ENCODE measurements at regions not wholly inside any gene's neighbourhood (a gene's known extent, or its start where the extent isn't known, plus 50 kb on each side); places are given as distances from the start of the nearest gene placed in this dataset.
"Not testable (repeated sequence)": the region's sequence is repeated elsewhere in the genome, so short reads cannot be mapped to it uniquely, and the experiment has no call there.

- Histone ChIP-seq H3K9me3 (ENCODE audit: insufficient read depth, low read depth, low read length) (peaks cover 13% of the 10 kb centered on the region), H3K27me3 (ENCODE audit: insufficient read depth, low read length) (no peaks in the 10 kb centered on the region), H3K9ac (ENCODE audit: low read depth, low read length) (no peak overlapping the region), H3K36me3 (ENCODE audit: insufficient read depth, low read length) (no peaks in the 10 kb centered on the region), H3K27ac (ENCODE audit: low read depth, low read length) (no peak overlapping the region), H3K4me1 (ENCODE audit: insufficient read depth, low read length) (no peaks in the 10 kb centered on the region), H3K4me3 (ENCODE audit: low read length) (no peak overlapping the region)
These were observed 65.3 kb upstream of the PTGDR start for GRCh38 chr14:52202151-52202550.

DNA sequence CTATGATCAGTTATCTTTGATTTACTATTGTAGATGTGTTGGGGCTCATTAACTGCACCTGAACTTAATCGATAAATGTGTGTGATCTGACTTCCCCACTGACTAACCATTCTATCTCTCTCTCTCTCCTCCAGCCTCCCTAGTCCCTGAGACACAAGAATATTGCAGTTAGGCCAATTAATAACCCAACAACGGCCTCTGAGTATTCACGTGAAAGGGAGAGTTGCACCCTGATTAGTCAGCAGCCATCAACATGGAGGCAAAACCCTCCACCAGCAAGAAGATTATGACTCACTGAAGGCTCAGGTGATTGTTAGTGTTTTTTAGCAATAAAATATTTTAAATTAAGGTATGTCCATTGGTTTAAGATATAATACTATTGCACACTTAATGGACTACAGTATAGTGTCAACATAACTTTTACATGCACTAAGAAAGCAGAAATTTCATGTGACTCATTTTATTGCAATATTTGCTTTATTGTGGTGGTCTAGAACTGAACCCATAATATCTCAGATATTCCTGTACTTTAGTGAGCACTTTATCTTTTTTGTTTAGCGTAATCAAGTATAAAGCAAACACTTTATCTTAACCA lies 77.1 kb upstream of the PTGDR start:
- Histone ChIP-seq H3K9ac (ENCODE audit: low read depth, low read length) (no peak overlapping the region), H3K27ac (ENCODE audit: low read depth, low read length) (no peak overlapping the region), H3K4me3 (ENCODE audit: low read length) (no peak overlapping the region), H3K27me3 (ENCODE audit: insufficient read depth, low read length) (no peaks in the 10 kb centered on the region), H3K36me3 (ENCODE audit: insufficient read depth, low read length) (no peaks in the 10 kb centered on the region), H3K4me1 (ENCODE audit: insufficient read depth, low read length) (no peaks in the 10 kb centered on the region), H3K9me3 (ENCODE audit: insufficient read depth, low read depth, low read length) (peaks cover 3% of the 10 kb centered on the region; the same call in 1 of the 2 replicates)
- WGBS: 96% methylated on average over 4 of the region's 4 CpGs

DNA sequence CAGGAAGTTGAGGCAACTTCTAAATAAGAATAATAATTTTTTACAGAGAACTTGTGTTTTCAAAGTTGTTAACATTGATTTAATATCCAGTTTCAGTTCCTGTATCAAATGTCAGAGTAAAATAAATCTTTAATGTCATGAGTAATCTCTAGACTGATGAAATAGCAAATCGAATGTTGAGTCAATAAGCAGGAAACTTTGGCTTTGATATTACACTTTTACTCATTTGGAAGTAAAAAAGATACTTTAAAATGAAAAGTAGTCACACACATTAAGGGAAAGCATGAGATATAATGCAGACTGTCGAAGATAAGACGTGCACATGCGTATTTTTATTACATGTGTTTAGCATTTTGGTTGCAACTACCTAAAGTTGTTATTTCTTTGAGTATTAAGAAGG lies 78.2 kb upstream of the PTGDR start:
- Histone ChIP-seq H3K27me3 (ENCODE audit: insufficient read depth, low read length) (no peaks in the 10 kb centered on the region), H3K9ac (ENCODE audit: low read depth, low read length) (no peak overlapping the region), H3K36me3 (ENCODE audit: insufficient read depth, low read length) (no peaks in the 10 kb centered on the region), H3K9me3 (ENCODE audit: insufficient read depth, low read depth, low read length) (no peaks in the 10 kb centered on the region), H3K27ac (ENCODE audit: low read depth, low read length) (no peak overlapping the region), H3K4me3 (ENCODE audit: low read length) (no peak overlapping the region), H3K4me1 (ENCODE audit: insufficient read depth, low read length) (no peaks in the 10 kb centered on the region)
- WGBS: 96% methylated on average over 3 of the region's 4 CpGs

DNA sequence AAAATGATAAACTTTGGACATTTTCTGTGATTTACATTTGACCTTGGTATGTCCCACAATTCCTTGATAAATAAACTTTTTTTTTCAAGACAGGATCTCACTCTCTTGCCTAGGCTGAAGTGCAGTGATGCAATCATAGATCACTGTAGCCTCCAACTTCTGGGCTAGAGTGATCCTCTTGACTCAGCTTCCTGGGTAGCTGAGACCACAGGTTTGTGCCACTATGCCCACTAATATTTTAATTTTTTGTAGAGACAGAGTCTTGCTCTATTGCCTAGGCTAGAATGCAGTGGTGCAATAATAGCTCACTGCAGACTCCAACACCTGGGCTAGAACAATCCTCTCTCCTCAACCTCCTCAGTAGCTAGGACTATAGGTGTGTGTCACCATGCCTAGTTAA lies 79.1 kb upstream of the PTGDR start:
- no peaks in the 10 kb centered on the region for H3K36me3 ChIP-seq (ENCODE audit: insufficient read depth, low read length)
- H3K9ac ChIP-seq (ENCODE audit: low read depth, low read length): no peak overlapping the region
- H3K27ac ChIP-seq (ENCODE audit: low read depth, low read length): no peak overlapping the region

GRCh38 chr14:52185178-52185577 lies 82.3 kb upstream of the PTGDR start:
- Histone ChIP-seq H3K9me3 (ENCODE audit: insufficient read depth, low read depth, low read length) (peaks cover 15% of the 10 kb centered on the region), H3K36me3 (ENCODE audit: insufficient read depth, low read length) (no peaks in the 10 kb centered on the region), H3K27ac (ENCODE audit: low read depth, low read length) (no peak overlapping the region), H3K4me3 (ENCODE audit: low read length) (no peak overlapping the region), H3K4me1 (ENCODE audit: insufficient read depth, low read length) (no peaks in the 10 kb centered on the region), H3K27me3 (ENCODE audit: insufficient read depth, low read length) (no peaks in the 10 kb centered on the region), H3K9ac (ENCODE audit: low read depth, low read length) (no peak overlapping the region)
- 88% methylated on average over 3 of the region's 3 CpGs for WGBS

More for the DNA sequence above, 79.1 kb upstream of the PTGDR start:
- no peaks in the 10 kb centered on the region for H3K27me3 ChIP-seq (ENCODE audit: insufficient read depth, low read length)
- no peaks in the 10 kb centered on the region for H3K9me3 ChIP-seq (ENCODE audit: insufficient read depth, low read depth, low read length)
- no peak overlapping the region for H3K4me3 ChIP-seq (ENCODE audit: low read length)
- H3K4me1 ChIP-seq (ENCODE audit: insufficient read depth, low read length): no peaks in the 10 kb centered on the region

DNA sequence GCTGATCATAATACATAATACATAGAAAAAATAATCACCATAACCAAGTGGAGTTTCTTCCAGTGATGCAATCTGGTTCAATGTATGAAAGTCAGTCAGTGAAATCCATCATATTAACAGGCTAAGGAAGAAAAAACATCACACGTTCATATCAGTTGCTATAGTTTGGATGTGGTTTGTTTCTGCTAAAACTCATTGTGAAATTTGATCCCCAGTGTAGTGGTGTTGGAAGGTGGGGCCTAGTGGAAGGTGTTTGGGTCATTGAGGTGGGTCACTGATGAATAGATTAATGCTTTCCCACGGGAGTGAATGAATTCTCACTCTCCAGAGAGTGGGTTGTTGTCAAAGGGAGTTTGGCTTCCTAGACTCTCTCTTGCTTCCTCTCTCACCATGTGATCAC lies 84.6 kb upstream of the PTGDR start:
- no peak overlapping the region for H3K4me3 ChIP-seq (ENCODE audit: low read length)
- H3K27me3 ChIP-seq (ENCODE audit: insufficient read depth, low read length): no peaks in the 10 kb centered on the region
- H3K27ac ChIP-seq (ENCODE audit: low read depth, low read length): no peak overlapping the region
- WGBS: 100% methylated on average over 2 of the region's 2 CpGs
- H3K4me1 ChIP-seq (ENCODE audit: insufficient read depth, low read length): no peaks in the 10 kb centered on the region
- no peak overlapping the region for H3K9ac ChIP-seq (ENCODE audit: low read depth, low read length)
- no peaks in the 10 kb centered on the region for H3K36me3 ChIP-seq (ENCODE audit: insufficient read depth, low read length)
- peaks cover 18% of the 10 kb centered on the region for H3K9me3 ChIP-seq (ENCODE audit: insufficient read depth, low read depth, low read length)

- Histone ChIP-seq H3K4me3 (ENCODE audit: low read length) (no peak overlapping the region), H3K4me1 (ENCODE audit: insufficient read depth, low read length) (no peaks in the 10 kb centered on the region), H3K9ac (ENCODE audit: low read depth, low read length) (no peak overlapping the region), H3K27ac (ENCODE audit: low read depth, low read length) (no peak overlapping the region), H3K27me3 (ENCODE audit: insufficient read depth, low read length) (no peaks in the 10 kb centered on the region), H3K9me3 (ENCODE audit: insufficient read depth, low read depth, low read length) (peaks cover 18% of the 10 kb centered on the region), H3K36me3 (ENCODE audit: insufficient read depth, low read length) (no peaks in the 10 kb centered on the region)
- WGBS: 93% methylated on average over 5 of the region's 6 CpGs
These were observed 88.2 kb upstream of the PTGDR start for GRCh38 chr14:52179141-52179790.

DNA sequence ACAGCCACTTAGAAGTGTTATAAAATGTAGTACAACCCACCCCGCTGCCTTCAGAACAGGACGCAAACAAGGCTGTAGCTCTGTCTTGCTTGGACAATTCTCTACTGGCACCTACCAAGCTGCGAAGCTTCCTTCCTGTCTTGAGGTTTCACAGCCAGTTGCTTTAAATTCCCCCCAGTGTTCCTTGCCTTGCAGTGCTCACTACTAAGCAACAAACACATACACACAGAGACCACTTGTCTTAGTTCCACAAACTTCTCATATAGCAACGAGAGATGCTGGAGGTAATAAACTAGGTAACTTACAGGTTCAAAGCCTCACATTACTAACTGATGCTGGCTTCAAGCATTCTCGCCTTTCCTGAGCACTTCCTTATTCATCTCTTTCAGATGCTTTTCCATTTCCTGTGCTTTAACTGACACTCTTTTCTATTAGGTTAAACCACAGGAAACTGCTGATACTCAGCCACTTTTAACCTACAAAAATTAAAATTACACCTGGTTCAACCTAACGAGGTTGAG lies 91.5 kb upstream of the PTGDR start:
- no peak overlapping the region for H3K27ac ChIP-seq (ENCODE audit: low read depth, low read length)
- no peak overlapping the region for H3K4me3 ChIP-seq (ENCODE audit: low read length)
- peaks cover 33% of the 10 kb centered on the region for H3K9me3 ChIP-seq (ENCODE audit: insufficient read depth, low read depth, low read length)
- H3K36me3 ChIP-seq (ENCODE audit: insufficient read depth, low read length): no peaks in the 10 kb centered on the region
- H3K4me1 ChIP-seq (ENCODE audit: insufficient read depth, low read length): no peaks in the 10 kb centered on the region
- WGBS: 94% methylated on average over 6 of the region's 6 CpGs
- no peak overlapping the region for H3K9ac ChIP-seq (ENCODE audit: low read depth, low read length)
- H3K27me3 ChIP-seq (ENCODE audit: insufficient read depth, low read length): no peaks in the 10 kb centered on the region

- WGBS: 81% methylated on average over 1 of the region's 1 CpG
- peaks cover 31% of the 10 kb centered on the region for H3K9me3 ChIP-seq (ENCODE audit: insufficient read depth, low read depth, low read length)
- H3K27me3 ChIP-seq (ENCODE audit: insufficient read depth, low read length): not testable (repeated sequence)
These were observed 95.6 kb upstream of the PTGDR start for GRCh38 chr14:52171932-52172331.

DNA sequence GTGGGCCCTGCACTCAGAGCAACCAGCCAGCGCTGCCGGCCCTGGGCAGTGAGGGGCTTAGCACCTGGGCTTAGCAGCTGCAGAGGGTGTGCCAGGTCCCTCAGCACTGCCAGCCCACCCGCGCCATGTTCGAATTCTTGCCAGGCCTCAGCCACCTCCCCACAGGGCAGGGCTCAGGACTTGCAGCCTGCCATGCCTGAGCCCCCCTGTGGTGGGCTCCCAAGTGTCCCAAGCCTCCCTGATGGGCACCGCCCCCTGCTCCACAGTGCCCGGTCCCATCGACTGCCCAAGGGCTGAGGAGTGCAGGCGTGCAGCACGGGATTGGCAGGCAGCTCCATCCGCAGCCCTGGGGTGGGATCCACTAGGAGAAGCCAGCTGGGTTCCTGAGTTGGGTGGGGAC lies 98.0 kb upstream of the NID2 start:
- Histone ChIP-seq H3K4me1 (ENCODE audit: insufficient read depth, low read length) (no peaks in the 10 kb centered on the region), H3K27ac (ENCODE audit: low read depth, low read length) (no peak overlapping the region), H3K4me3 (ENCODE audit: low read length) (no peak overlapping the region), H3K27me3 (ENCODE audit: insufficient read depth, low read length) (no peaks in the 10 kb centered on the region), H3K9ac (ENCODE audit: low read depth, low read length) (no peak overlapping the region), H3K9me3 (ENCODE audit: insufficient read depth, low read depth, low read length) (peaks cover 32% of the 10 kb centered on the region), H3K36me3 (ENCODE audit: insufficient read depth, low read length) (no peaks in the 10 kb centered on the region)
- 97% methylated on average over 11 of the region's 11 CpGs for WGBS

More at GRCh38 chr14:52171932-52172331, 95.6 kb upstream of the PTGDR start:
- H3K36me3 ChIP-seq (ENCODE audit: insufficient read depth, low read length); H3K27ac ChIP-seq (ENCODE audit: low read depth, low read length); H3K4me3 ChIP-seq (ENCODE audit: low read length); H3K4me1 ChIP-seq (ENCODE audit: insufficient read depth, low read length); H3K9ac ChIP-seq (ENCODE audit: low read depth, low read length): not testable (repeated sequence)

DNA sequence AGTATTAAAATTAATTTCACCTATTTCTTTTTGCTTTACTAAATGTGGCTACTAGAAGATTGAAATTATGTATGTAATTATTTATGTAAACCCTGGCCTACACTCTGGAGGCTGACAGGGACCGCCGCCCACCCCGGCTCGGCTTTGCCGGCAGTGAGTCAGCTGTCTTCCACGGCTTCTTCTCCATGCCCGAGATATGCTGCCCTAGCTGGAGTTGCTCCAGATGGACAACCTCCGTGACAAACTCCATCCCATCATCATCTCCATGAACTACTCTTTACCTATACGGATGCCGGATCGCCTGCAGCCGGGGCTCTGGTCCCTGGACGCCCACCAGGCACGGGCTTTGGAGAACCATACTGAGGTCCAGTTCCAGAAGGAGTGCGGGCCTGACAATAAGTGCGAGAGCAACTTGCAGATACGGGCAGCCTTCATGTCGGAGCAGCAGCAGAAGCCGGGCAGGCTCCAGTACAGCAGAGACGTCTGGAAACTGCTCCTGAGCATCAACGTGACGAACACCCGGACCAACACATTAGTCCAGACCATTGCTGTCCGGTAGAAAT lies 86.9 kb upstream of the NID2 start:
- no peak overlapping the region for H3K4me3 ChIP-seq (ENCODE audit: low read length)
- H3K36me3 ChIP-seq (ENCODE audit: insufficient read depth, low read length): no peaks in the 10 kb centered on the region
- no peak overlapping the region for H3K27ac ChIP-seq (ENCODE audit: low read depth, low read length)
- no peaks in the 10 kb centered on the region for H3K9me3 ChIP-seq (ENCODE audit: insufficient read depth, low read depth, low read length)
- no peaks in the 10 kb centered on the region for H3K27me3 ChIP-seq (ENCODE audit: insufficient read depth, low read length)
- 94% methylated on average over 24 of the region's 24 CpGs for WGBS
- no peaks in the 10 kb centered on the region for H3K4me1 ChIP-seq (ENCODE audit: insufficient read depth, low read length)
- no peak overlapping the region for H3K9ac ChIP-seq (ENCODE audit: low read depth, low read length)
